WTC11 (cell line): ENCODE measurements at regions not wholly inside any gene's neighbourhood (a gene's known extent, or its start where the extent isn't known, plus 50 kb on each side); places are given as distances from the start of the nearest gene placed in this dataset.

ENCODE experiments used
- CBFB ChIP-seq: sonication (generic); formaldehyde crosslinking; IDR thresholded peaks from 2 replicates; pipeline ENCODE4 v1.8.1; 2022; ENCODE audit warnings: mild to moderate bottlenecking, low read depth, missing genetic modification reagents
- CREB1 ChIP-seq: sonication (generic); formaldehyde crosslinking; IDR thresholded peaks from 2 replicates; pipeline ENCODE4 v1.8.0; 2023; ENCODE audit warnings: mild to moderate bottlenecking, missing genetic modification reagents
- CTCF ChIP-seq: fragments of 200-600 bp; IDR thresholded peaks from 2 replicates; pipeline ENCODE4 v1.8.0; 2022; ENCODE audit warnings: antibody characterized with exemption
- ETV6 ChIP-seq: sonication (generic); formaldehyde crosslinking; IDR thresholded peaks from 2 replicates; pipeline ENCODE4 v1.8.1; 2022; ENCODE audit warnings: mild to moderate bottlenecking, missing genetic modification reagents
- MAX ChIP-seq: sonication (generic); formaldehyde crosslinking; IDR thresholded peaks from 2 replicates; pipeline ENCODE4 v1.8.0; 2022; ENCODE audit warnings: mild to moderate bottlenecking, missing genetic modification reagents
- NFATC4 ChIP-seq: fragments of 250-450 bp; sonication (Bioruptor Pico); IDR thresholded peaks from 2 replicates; pipeline ENCODE4 v1.9.0; 2021; ENCODE audit warnings: mild to moderate bottlenecking
- NR1H2 ChIP-seq: sonication (generic); formaldehyde crosslinking; IDR thresholded peaks from 2 replicates; pipeline ENCODE4 v1.9.0; 2021; ENCODE audit warnings: mild to moderate bottlenecking, moderate library complexity, missing genetic modification reagents
- TEAD4 ChIP-seq: sonication (generic); formaldehyde crosslinking; IDR thresholded peaks from 2 replicates; pipeline ENCODE4 v1.8.0; 2022; ENCODE audit warnings: mild to moderate bottlenecking, missing genetic modification reagents
- USF2 ChIP-seq: sonication (generic); formaldehyde crosslinking; IDR thresholded peaks from 2 replicates; pipeline ENCODE4 v1.8.1; 2023; ENCODE audit warnings: mild to moderate bottlenecking, missing genetic modification reagents, moderate library complexity
- TF ChIP-seq, protein P1 (sequence below): sonication (generic); formaldehyde crosslinking; IDR thresholded peaks from 2 replicates; pipeline ENCODE4 v1.8.0; 2023; ENCODE audit warnings: missing genetic modification reagents
- TF ChIP-seq, protein P2 (sequence below): sonication (generic); formaldehyde crosslinking; conservative IDR thresholded peaks from 2 replicates; pipeline ENCODE4 v1.8.1; 2022; ENCODE audit warnings: mild to moderate bottlenecking, missing genetic modification reagents
- TF ChIP-seq, protein P3 (sequence below): sonication (generic); formaldehyde crosslinking; IDR thresholded peaks from 2 replicates; pipeline ENCODE4 v1.8.0; 2022; ENCODE audit warnings: missing genetic modification reagents
- TF ChIP-seq, protein P4 (sequence below): sonication (generic); formaldehyde crosslinking; IDR thresholded peaks from 2 replicates; pipeline ENCODE4 v1.8.1; 2022; ENCODE audit warnings: low read depth, mild to moderate bottlenecking, moderate library complexity, missing genetic modification reagents, borderline replicate concordance

GRCh38 chr7:84820481-84820880, 366.4 kb downstream of the SEMA3D start:
- no peak for TF ChIP-seq CBFB
- no peak for TF ChIP-seq CTCF
- TF ChIP-seq, protein P1, sequence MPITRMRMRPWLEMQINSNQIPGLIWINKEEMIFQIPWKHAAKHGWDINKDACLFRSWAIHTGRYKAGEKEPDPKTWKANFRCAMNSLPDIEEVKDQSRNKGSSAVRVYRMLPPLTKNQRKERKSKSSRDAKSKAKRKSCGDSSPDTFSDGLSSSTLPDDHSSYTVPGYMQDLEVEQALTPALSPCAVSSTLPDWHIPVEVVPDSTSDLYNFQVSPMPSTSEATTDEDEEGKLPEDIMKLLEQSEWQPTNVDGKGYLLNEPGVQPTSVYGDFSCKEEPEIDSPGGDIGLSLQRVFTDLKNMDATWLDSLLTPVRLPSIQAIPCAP (CRISPR knock-in tag): no peak
- no peak for TF ChIP-seq NFATC4 (CRISPR knock-in tag)
- TF ChIP-seq, protein P2, sequence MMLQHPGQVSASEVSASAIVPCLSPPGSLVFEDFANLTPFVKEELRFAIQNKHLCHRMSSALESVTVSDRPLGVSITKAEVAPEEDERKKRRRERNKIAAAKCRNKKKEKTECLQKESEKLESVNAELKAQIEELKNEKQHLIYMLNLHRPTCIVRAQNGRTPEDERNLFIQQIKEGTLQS (CRISPR knock-in tag): no peak
- no peak for TF ChIP-seq NR1H2 (CRISPR knock-in tag)
- TF ChIP-seq USF2 (CRISPR knock-in tag): no peak
- TF ChIP-seq TEAD4 (CRISPR knock-in tag): no peak
- TF ChIP-seq, protein P3, sequence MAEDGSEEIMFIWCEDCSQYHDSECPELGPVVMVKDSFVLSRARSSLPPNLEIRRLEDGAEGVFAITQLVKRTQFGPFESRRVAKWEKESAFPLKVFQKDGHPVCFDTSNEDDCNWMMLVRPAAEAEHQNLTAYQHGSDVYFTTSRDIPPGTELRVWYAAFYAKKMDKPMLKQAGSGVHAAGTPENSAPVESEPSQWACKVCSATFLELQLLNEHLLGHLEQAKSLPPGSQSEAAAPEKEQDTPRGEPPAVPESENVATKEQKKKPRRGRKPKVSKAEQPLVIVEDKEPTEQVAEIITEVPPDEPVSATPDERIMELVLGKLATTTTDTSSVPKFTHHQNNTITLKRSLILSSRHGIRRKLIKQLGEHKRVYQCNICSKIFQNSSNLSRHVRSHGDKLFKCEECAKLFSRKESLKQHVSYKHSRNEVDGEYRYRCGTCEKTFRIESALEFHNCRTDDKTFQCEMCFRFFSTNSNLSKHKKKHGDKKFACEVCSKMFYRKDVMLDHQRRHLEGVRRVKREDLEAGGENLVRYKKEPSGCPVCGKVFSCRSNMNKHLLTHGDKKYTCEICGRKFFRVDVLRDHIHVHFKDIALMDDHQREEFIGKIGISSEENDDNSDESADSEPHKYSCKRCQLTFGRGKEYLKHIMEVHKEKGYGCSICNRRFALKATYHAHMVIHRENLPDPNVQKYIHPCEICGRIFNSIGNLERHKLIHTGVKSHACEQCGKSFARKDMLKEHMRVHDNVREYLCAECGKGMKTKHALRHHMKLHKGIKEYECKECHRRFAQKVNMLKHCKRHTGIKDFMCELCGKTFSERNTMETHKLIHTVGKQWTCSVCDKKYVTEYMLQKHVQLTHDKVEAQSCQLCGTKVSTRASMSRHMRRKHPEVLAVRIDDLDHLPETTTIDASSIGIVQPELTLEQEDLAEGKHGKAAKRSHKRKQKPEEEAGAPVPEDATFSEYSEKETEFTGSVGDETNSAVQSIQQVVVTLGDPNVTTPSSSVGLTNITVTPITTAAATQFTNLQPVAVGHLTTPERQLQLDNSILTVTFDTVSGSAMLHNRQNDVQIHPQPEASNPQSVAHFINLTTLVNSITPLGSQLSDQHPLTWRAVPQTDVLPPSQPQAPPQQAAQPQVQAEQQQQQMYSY (CRISPR knock-in tag): no peak
- no peak for TF ChIP-seq CREB1
- TF ChIP-seq, protein P4, sequence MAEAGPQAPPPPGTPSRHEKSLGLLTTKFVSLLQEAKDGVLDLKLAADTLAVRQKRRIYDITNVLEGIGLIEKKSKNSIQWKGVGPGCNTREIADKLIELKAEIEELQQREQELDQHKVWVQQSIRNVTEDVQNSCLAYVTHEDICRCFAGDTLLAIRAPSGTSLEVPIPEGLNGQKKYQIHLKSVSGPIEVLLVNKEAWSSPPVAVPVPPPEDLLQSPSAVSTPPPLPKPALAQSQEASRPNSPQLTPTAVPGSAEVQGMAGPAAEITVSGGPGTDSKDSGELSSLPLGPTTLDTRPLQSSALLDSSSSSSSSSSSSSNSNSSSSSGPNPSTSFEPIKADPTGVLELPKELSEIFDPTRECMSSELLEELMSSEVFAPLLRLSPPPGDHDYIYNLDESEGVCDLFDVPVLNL (CRISPR knock-in tag): no peak
- TF ChIP-seq MAX (CRISPR knock-in tag): no peak
- TF ChIP-seq ETV6 (CRISPR knock-in tag): no peak
